SW 1271 (cell line): ENCODE measurements at regions not wholly inside any gene's neighbourhood (a gene's known extent, or its start where the extent isn't known, plus 50 kb on each side); places are given as distances from the start of the nearest gene placed in this dataset.

Experiments used
- DNase-seq, 2 experiments: peaks; one replicate each; lab custom pipeline; 2025; lab: John Stamatoyannopoulos, UW

DNA sequence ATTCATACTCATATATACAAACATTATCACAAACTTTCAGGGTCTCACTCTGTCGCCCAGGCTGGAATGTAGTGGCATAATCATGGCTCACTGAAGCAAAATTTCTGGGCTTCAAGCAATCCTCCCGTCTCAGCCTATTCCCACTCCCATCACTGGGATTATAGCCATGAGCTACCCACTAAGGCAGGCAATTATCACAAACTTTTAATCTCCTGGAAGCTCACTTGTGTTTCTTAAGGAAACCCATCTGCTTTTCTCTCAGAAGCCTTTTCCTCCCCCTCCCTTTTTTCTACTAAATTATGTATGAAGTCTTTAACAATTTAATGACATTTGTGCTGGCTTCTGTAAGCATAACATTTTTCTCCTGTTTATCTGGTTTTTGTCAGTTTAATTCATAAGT, 170.5 kb downstream of the AREG start:
- DNase-seq: no peak

- no peak for DNase-seq
Observed at GRCh38 chr4:74618166-74618565, 173.2 kb downstream of the AREG start.

DNA sequence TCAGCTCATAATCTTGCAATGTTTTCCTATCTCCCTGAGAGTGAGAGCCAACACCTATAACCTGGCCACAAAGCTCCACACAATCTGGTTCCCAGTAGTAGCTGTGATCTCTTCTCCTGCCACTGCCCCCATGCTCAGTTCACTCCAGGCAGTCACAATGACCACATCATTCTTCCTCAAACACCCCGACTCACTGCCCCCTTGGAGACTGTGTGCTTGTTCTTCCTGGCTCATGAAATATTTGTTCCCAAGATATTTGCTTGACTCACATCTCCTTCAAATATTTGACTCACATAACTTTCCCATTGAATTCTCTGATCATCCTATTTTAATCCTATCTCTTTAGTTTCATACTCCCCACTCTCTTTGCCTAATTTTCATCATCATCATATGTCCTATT, 173.7 kb downstream of the AREG start:
- DNase-seq: peak in 1 of 2 experiments; percentile 4

- no peak for DNase-seq
Observed at GRCh38 chr4:74619931-74620702, 174.2 kb downstream of the BTC start.

DNA sequence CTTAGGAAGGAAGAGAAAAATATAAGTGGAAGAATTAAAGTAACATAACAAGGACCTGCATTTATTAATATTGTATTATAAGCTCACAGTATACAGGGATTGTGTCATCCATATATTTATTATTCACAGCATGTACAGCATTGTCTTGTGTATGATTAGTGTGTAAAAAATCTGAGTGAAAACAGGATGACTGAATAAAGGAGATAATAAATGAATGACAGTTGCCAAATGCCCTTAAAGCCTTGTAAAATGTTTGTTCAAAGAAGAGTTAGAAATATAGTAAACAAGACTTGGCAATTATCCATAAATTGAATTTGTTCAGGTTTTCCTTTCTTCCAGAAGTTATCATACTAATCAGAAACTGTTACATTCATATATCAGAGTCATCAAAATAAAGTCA, 172.7 kb downstream of the BTC start:
- DNase-seq: no peak

DNA sequence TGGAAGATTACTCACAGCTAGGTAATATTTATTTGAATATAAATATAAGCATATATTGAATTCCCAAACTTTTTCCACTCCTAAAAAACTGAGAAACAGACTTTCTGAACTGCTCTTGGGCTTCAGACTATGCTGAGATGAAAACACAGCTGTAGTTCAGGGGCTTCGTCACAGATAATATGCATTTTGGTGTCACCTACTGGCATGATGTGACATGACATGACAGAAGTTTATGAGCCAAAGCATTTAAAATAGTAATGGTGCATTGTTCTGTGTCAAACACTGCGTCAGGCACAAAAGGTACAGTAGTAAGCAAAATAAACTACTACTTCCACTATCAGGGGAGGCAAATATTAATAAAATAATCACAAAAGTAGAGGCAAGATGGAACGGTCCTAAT, 171.3 kb downstream of the BTC start:
- peak in 1 of 2 experiments; percentile 53 for DNase-seq

- DNase-seq: peak; percentile 63 to 95
Observed at GRCh38 chr4:74624351-74625151, 169.8 kb downstream of the BTC start.

GRCh38 chr4:74625981-74626380, 168.3 kb downstream of the BTC start:
- no peak for DNase-seq

DNA sequence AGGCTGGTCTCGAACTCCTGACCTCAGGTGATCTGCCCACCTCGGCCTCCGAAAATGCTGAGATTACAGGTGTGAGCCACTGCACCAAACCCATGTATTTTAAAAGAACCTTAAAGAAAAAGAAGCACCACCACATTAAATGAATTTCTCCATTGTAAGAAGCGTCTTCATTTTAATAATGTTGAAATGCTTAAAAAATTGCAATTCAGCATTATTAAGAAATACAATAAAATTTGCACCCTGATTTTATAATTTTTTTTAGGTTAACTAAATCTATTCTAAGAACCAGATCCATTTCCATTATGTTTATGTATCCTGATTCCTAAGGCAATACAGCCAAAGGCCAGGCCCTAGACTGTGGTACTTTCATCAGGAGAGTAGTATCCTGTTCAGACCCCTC, 167.2 kb downstream of the BTC start:
- no peak for DNase-seq

DNA sequence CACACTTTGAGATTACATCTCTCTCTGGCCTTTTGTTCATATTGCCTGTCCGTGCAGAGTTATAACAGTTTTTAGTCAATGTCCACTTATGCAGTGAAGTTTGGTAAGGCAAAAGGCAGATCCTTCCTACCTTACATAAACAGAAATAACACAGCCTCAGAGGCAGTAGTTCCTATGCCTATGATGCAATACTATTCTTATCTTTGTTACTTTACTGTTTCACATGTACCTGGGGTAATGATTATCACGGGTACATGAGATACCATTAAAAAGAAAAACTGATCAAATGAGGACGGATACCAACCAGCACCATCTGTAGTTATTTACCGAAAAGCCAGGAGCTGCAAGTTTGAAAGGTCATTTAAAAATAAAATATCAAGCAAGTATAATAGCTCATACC, 166.8 kb downstream of the BTC start:
- DNase-seq: no peak

GRCh38 chr4:74628852-74629620, 165.3 kb downstream of the BTC start:
- DNase-seq: no peak

DNA sequence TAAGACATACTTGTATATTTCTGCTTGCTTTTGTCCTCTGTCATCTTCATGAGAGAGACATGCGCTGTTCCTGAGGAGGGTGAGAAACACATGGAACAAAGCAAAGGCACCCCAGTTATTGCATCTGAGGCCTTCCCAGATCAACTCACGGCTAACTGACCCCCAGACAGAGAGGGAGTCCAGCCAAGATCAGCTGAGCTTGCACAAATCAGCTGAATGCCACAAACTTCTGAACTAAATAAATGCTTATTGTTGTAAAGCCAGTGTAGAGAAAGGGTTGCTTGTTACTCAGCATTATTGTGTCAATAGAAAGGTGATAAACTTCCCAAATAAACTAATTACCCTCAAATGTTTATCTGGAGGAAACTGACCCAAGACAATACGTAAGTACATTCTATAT, 163.8 kb downstream of the BTC start:
- DNase-seq: no peak

DNA sequence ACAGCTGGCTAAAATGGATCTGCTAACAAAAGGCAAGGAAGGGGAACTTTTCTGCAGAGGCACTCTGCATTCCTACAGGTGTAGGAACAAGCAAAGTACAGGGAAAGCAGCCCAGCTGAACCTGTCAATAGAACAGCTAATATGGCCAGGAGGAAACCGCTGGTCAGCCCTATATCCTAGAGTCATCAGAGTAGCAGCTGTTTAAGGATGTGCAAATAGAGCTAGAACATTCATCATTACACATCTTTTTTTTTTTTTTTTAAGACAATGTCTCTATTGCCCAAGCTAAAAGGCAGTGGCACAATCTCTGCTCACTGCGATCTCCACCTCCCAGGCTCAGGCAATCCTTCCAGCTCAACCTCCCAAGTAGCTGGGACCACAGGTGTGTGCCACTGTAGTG, 163.0 kb downstream of the BTC start:
- DNase-seq: no peak

DNA sequence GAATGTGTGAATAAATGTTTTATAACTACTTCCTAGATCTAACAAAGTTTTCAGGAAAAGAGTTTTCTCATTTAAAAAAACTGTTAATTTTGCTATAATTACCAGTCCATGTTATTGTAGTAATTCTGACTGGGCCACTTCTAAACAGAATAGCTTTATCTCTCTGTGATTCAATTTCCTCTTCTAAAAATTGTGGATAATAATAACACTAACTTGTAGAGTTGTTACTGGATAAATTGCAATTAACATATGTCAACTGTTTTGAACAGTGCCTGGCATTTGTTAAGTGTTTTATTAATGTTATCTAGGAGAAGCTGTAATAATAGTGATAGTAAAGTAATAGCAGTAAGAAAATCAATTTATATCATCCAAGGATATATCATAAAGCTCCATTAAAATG, 162.3 kb downstream of the BTC start:
- DNase-seq: no peak

- peak; percentile 5 to 79 for DNase-seq
Observed at GRCh38 chr4:74632634-74633033, 161.7 kb downstream of the BTC start.

- no peak for DNase-seq
Observed at GRCh38 chr4:74635074-74635473, 159.2 kb downstream of the BTC start.

DNA sequence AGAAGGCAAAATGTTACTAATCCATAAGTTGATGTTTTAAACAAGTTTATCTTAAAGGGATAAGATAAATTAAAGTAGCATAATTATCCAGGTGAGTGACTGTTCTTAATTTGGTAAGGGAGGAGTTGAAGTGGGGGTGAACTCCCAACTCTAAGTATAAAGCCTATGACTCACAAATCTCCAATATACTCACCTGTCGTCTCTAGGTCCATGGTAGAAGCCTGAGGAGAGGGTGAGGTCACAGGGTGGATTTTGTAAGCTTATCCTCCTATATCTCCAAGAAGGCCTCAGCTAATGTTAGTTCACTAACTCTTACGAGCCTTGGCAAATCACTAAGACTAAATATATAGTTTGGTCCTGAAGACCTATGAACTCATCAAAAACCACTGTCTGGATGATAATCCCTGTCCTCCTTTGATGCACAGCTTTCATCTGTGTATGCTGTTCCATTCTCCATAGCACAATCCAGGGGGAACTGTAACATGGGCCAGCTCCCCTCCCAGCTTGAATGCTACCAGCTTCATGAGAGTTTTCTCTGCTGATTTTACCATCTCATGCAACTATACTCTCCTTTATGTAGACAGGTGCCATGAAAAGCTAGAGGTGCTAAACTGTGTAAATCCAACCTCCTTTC, 158.7 kb downstream of the BTC start:
- DNase-seq: no peak

GRCh38 chr4:74638001-74638400, 156.3 kb downstream of the BTC start:
- no peak for DNase-seq

GRCh38 chr4:74638689-74639088, 155.6 kb downstream of the BTC start:
- DNase-seq: no peak

GRCh38 chr4:74640111-74640903, 154.0 kb downstream of the BTC start:
- peak in 1 of 2 experiments; percentile 2 for DNase-seq

DNA sequence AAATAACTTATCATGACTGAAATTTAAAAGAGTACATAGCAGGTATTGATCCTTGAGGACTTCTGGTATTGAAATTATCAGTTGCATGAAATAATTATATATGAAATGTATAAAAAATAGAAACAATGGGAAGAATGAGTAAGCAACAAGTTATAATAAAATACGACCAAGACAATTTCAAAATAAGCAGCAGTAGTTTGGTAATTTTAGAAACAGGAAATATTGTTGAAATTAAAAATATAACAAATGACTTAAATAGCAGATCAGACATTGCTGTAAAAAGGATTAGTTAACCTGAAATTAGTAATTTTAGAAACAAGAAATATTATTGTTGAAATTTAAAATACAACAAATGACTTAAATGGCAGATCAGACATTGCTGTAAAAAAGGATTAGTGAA, 152.3 kb downstream of the BTC start:
- DNase-seq: no peak
